ENCODE measurements at regions not wholly inside any gene's neighbourhood (a gene's known extent, or its start where the extent isn't known, plus 50 kb on each side); places are given as distances from the start of the nearest gene placed in this dataset.
"Not testable (repeated sequence)": the region's sequence is repeated elsewhere in the genome, so short reads cannot be mapped to it uniquely, and the experiment has no call there.

GRCh38 chr10:118960157-118961090 lies 69.1 kb upstream of the NANOS1 start (continued):
- TF ChIP-seq ZBTB33 (IDR thresholded peaks at IDR 0.05; ENCODE audit: borderline replicate concordance, low read depth) (no peak), FOXM1 (IDR thresholded peaks at IDR 0.05; ENCODE audit: low read depth) (no peak), PBX3 (IDR thresholded peaks at IDR 0.05) (no peak)

GRCh38 chr10:118961436-118961835 lies 68.1 kb upstream of the NANOS1 start:
- Histone ChIP-seq H3K9me3 (no peaks in the 10 kb centered on the region), H4K20me1 (ENCODE audit: insufficient read depth) (no peaks in the 10 kb centered on the region), H2AFZ (ENCODE audit: low read depth) (no peak overlapping the region), H3K27ac (ENCODE audit: low read depth in 2 of 2, low read length in 1 of 2) (no peak overlapping the region), H3K27me3 (ENCODE audit: insufficient read depth) (no peaks in the 10 kb centered on the region), H3K9me2 (no peaks in the 10 kb centered on the region), H3F3A (replicated peaks; ENCODE audit: insufficient read depth) (no peaks in the 10 kb centered on the region), H3K4me1 (ENCODE audit: control insufficient read depth in 1 of 2, insufficient read depth in 2 of 2, low read depth in 1 of 2, low read length in 1 of 2) (peaks cover 5 to 17% of the 10 kb centered on the region in 2 experiments; a peak in 1 of 4 replicates), H3K79me2 (ENCODE audit: insufficient read depth) (no peaks in the 10 kb centered on the region), H3K9ac (no peak overlapping the region), H3K4me3 (ENCODE audit: low read depth in 2 of 2, low read length in 1 of 2) (no peak overlapping the region), H3K36me3 (replicated peaks in 1 of 2; ENCODE audit: control insufficient read depth in 1 of 2, insufficient read depth in 2 of 2, low read length in 1 of 2) (no peaks in the 10 kb centered on the region), H3K4me2 (no peak overlapping the region)
- TF ChIP-seq ELF1 (IDR thresholded peaks at IDR 0.05) = no peak
- no peak for DNase-seq
- CTCF ChIA-PET = interaction anchor here (0.8 kb wide), 1 partner anchor 37 kb away, joined by 3 read pairs; no protein-coding TSS in a partner anchor
- POLR2A ChIA-PET = no interaction called here
- 66% methylated on average over 7 of the region's 7 CpGs for WGBS (ENCODE audit: low lambda C conversion rate)

- H3K79me2 ChIP-seq (ENCODE audit: insufficient read depth); DNase-seq; H3K27me3 ChIP-seq (ENCODE audit: insufficient read depth); H2AFZ ChIP-seq (ENCODE audit: low read depth); POLR2A ChIA-PET; H3K9me3 ChIP-seq; H3F3A ChIP-seq (replicated peaks; ENCODE audit: insufficient read depth); H3K9me2 ChIP-seq; H3K4me3 ChIP-seq (ENCODE audit: low read depth in 2 of 2, low read length in 1 of 2); CTCF ChIA-PET; H3K36me3 ChIP-seq (replicated peaks in 1 of 2; ENCODE audit: control insufficient read depth in 1 of 2, insufficient read depth in 2 of 2, low read length in 1 of 2); H4K20me1 ChIP-seq (ENCODE audit: insufficient read depth); H3K4me2 ChIP-seq; H3K27ac ChIP-seq (ENCODE audit: low read depth in 2 of 2, low read length in 1 of 2); H3K9ac ChIP-seq: not testable (repeated sequence)
- WGBS (ENCODE audit: low lambda C conversion rate) = 64% methylated on average over 7 of the region's 7 CpGs
- peaks cover 5 to 24% of the 10 kb centered on the region in 2 experiments; a peak in 1 of 4 replicates for H3K4me1 ChIP-seq (ENCODE audit: control insufficient read depth in 1 of 2, insufficient read depth in 2 of 2, low read depth in 1 of 2, low read length in 1 of 2)
These were observed 67.1 kb upstream of the NANOS1 start for GRCh38 chr10:118962331-118962868.
